HUES6 (cell line): ENCODE measurements at regions not wholly inside any gene's neighbourhood (a gene's known extent, or its start where the extent isn't known, plus 50 kb on each side); places are given as distances from the start of the nearest gene placed in this dataset.

Source experiments
- H3K27ac ChIP-seq: 2 replicates; pipeline ENCODE4 v1.7.0; 2013; ENCODE audit warnings: low read depth, mild to moderate bottlenecking, low read length, inconsistent platforms
- H3K27me3 ChIP-seq: 2 replicates; pipeline ENCODE4 v1.6.1; 2013; ENCODE audit warnings: low read length; ENCODE audit not compliant: control insufficient read depth, insufficient read depth
- H3K36me3 ChIP-seq: 2 replicates; pipeline ENCODE4 v1.6.1; 2013; ENCODE audit warnings: low read length; ENCODE audit not compliant: control insufficient read depth, insufficient read depth
- H3K4me1 ChIP-seq: 2 replicates; pipeline ENCODE4 v1.6.1; 2013; ENCODE audit warnings: low read length; ENCODE audit not compliant: control insufficient read depth, insufficient read depth
- H3K4me3 ChIP-seq: 2 replicates; pipeline ENCODE4 v1.5.1; 2013; ENCODE audit warnings: low read depth, low read length
- H3K9ac ChIP-seq: one replicate; pipeline ENCODE4 v1.6.1; 2013; ENCODE audit warnings: mild to moderate bottlenecking, low read length
- H3K9me3 ChIP-seq: 2 replicates; pipeline ENCODE4 v1.6.1; 2013; ENCODE audit warnings: low read depth, low read length; ENCODE audit not compliant: control insufficient read depth, insufficient read depth

DNA sequence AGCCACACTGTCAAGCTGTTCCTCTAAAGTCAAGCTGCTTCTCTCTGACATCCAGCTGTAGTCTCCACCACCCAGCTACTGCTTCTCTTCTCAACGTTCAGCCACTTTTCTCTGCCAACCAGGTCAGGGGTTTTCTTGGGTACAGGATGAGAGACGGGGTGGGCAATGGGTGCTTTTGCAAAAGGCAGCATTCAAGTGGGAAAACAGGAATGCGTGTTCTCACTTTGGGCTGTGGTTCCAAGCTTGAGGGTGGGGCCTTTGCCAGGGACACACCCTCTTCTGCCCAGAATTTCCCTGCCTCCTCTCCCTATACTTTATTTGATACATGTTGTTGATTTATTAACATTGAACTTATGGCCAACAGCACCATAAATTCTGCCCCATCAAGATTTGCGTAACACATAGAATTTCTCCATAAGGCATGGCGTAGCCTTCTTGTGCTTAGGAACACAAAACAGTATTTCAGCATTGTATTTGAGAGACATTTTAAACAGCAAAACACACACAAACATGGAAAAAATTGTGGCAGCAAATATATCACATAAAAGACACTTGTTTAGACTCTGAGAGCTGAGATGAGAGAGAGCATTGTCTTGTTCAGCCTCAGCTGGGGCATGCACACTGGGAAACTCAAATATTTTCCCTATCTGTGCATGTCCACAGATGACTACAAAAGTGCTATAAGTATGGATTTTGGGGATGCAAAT is 392.8 kb downstream of the SLITRK6 start:
- H3K36me3 ChIP-seq = no peaks in the 10 kb centered on the region
- H3K9ac ChIP-seq = no peak overlapping the region

DNA sequence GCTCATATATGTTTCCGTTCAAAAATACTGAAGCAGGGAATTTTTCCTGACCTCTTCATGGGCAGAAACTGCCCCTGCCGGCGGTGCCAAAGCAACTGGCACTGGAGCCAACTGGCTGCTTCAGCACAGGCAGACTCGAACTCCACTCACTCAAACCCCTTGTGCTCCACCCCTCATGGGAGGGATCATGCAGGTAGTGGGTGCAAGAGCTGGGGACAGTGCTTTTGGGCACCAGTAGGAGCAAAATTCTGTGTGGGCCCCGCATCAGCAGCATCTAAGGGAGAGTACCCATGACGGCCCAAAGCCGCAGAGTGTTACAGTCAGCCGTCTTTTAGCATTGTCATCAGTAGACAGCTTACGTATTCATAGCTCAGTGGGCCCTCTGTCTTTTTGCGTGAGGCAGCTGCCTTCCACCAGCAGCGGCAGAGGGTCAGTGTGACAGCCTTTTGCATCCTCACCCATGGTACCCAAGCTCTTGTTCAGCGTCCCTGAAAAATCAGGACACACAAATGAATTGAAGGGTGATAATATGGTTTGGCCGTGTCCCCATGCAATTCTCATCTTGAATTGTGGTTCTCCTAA is 393.8 kb downstream of the SLITRK6 start:
- no peak overlapping the region for H3K9ac ChIP-seq
- no peaks in the 10 kb centered on the region for H3K36me3 ChIP-seq
- H3K9me3 ChIP-seq = no peaks in the 10 kb centered on the region
- no peaks in the 10 kb centered on the region for H3K27me3 ChIP-seq
- H3K4me3 ChIP-seq = no peak overlapping the region
- H3K4me1 ChIP-seq = no peaks in the 10 kb centered on the region
- no peak overlapping the region for H3K27ac ChIP-seq

More for the DNA sequence above, 392.8 kb downstream of the SLITRK6 start:
- no peaks in the 10 kb centered on the region for H3K27me3 ChIP-seq
- no peak overlapping the region for H3K4me3 ChIP-seq
- H3K4me1 ChIP-seq = no peaks in the 10 kb centered on the region
- H3K9me3 ChIP-seq = no peaks in the 10 kb centered on the region
- H3K27ac ChIP-seq = no peak overlapping the region

DNA sequence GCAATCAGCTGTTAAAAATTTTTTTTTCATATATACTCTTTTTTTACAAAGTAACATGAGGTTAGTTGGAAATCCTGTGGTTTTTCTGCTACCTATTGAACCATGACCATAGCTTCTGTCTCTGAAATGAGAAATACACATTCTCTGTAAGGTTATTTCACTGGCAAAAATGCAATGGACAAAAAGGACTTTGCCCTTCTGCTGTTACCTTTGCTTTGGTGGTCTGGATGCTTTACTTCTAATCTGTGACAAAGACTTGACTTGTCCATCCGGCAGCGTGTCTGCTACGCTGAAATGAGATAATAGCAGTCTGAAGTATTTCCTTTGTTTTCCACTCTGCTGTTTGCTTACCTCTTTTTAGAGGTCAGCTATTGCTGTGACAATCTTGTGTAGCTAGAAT is 412.8 kb downstream of the SLITRK6 start:
- Histone ChIP-seq H3K9me3 (peaks cover 3% of the 10 kb centered on the region; the same call in 1 of the 2 replicates), H3K36me3 (no peaks in the 10 kb centered on the region), H3K9ac (no peak overlapping the region), H3K27me3 (no peaks in the 10 kb centered on the region), H3K4me3 (no peak overlapping the region), H3K4me1 (no peaks in the 10 kb centered on the region), H3K27ac (no peak overlapping the region; the same call in 1 of the 2 replicates)

DNA sequence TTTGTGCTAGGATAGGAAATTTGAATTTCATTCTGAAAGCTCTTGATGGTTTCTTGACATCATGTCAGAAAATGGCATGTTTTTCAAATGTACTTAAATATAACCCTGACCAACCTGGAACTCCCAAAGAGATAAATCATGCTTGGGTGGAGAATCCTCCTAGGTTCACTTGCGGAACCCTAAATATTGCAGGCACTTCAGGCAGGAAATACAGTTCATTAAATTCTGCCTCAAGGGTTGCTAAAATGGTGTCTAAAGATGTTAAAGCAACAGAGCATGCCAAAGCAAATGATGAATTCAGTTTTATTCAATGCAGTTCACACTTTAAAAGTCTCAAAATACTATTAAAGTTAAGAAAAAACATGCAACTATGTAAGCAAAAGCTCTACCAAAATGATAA is 415.9 kb downstream of the SLITRK6 start:
- Histone ChIP-seq H3K9ac (no peak overlapping the region), H3K27ac (no peak overlapping the region), H3K4me1 (no peaks in the 10 kb centered on the region), H3K4me3 (no peak overlapping the region), H3K9me3 (peaks cover 2% of the 10 kb centered on the region; the same call in 1 of the 2 replicates), H3K27me3 (no peaks in the 10 kb centered on the region), H3K36me3 (no peaks in the 10 kb centered on the region)

DNA sequence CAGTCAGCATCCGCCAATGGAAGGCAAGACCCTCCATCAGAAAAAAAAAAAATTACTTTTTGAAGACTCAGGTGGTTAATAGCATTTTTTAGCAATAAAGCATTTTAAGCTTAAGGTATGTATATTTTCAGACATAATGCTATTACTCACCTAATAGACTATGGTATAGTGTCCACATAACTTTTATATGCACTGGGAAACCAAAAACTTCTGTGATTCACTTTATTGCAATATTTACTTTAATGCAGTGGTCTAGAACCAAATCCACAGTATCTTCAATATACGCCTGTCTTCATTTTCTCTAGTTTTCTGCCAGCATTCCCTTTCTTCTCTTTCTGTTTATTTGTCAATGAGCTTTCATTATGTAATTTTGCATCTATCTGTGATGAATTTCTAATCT is 418.1 kb downstream of the SLITRK6 start:
- Histone ChIP-seq H3K27ac (no peak overlapping the region), H3K4me1 (no peaks in the 10 kb centered on the region), H3K9me3 (no peaks in the 10 kb centered on the region), H3K4me3 (no peak overlapping the region), H3K9ac (no peak overlapping the region), H3K27me3 (no peaks in the 10 kb centered on the region), H3K36me3 (no peaks in the 10 kb centered on the region)

DNA sequence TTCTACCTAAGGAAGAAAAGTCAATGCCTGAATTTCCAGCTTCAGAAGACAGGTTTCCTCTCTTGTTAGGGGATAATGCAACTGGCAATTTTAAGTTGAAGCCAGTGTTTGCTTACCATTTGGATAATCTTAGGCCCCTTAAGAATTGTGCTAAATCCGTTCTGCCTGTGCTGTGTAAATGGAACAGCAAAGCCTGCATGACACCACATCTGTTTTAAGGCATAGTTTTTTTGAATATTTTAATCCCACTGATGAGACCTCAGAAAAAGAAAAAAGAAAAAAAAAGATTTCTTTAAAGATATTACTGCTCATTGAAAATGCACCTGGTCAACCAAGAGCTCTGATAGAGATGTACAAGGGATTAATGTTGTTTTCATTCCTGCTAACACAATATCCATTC is 419.2 kb downstream of the SLITRK6 start:
- H3K36me3 ChIP-seq = no peaks in the 10 kb centered on the region
- no peak overlapping the region for H3K4me3 ChIP-seq
- H3K27ac ChIP-seq = no peak overlapping the region
- no peaks in the 10 kb centered on the region for H3K4me1 ChIP-seq
- H3K9ac ChIP-seq = no peak overlapping the region
- no peaks in the 10 kb centered on the region for H3K9me3 ChIP-seq
- no peaks in the 10 kb centered on the region for H3K27me3 ChIP-seq

DNA sequence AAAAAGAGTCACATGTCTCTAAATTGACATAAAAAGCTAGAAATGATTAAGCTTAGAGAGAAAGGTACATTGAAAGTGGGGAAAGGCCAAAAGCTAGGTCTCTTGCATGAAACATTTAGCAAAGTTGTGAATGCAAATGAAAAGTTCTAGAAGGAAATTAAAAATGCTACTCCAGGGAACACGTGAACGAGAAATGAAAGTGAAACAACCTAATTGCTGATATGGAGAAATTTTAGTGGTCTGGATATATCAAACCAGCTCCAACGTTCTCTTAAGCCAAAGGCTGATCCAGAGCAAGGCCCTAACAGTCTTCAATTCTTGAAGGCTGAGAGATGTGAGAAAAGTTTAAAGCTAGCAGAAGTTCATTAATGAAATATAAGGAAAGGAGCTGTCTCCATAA is 419.8 kb downstream of the SLITRK6 start:
- Histone ChIP-seq H3K36me3 (no peaks in the 10 kb centered on the region), H3K4me1 (no peaks in the 10 kb centered on the region), H3K9me3 (no peaks in the 10 kb centered on the region), H3K27ac (no peak overlapping the region), H3K4me3 (no peak overlapping the region), H3K9ac (no peak overlapping the region), H3K27me3 (no peaks in the 10 kb centered on the region)

DNA sequence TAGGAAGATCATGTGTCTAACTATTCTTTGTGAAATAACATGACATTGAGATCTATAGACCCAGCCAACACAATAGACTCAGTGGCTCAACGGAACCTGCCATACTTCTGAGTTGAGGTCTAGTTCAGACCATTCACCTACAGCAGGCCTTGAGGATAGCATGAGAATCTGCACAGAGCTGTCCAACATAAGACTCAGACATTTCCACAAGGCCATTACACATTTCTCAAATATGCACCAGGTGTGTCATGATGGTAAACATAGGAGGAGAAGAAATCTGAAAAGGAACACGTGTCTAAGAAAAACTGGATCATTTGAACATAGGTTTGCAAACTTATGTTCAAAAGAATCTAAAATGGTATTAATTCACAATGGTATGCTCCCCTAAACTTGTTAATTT is 421.4 kb downstream of the SLITRK6 start:
- H3K36me3 ChIP-seq = no peaks in the 10 kb centered on the region
- H3K9ac ChIP-seq = no peak overlapping the region
- no peaks in the 10 kb centered on the region for H3K27me3 ChIP-seq
- H3K27ac ChIP-seq = no peak overlapping the region
- H3K4me3 ChIP-seq = no peak overlapping the region
- H3K9me3 ChIP-seq = no peaks in the 10 kb centered on the region
- no peaks in the 10 kb centered on the region for H3K4me1 ChIP-seq

DNA sequence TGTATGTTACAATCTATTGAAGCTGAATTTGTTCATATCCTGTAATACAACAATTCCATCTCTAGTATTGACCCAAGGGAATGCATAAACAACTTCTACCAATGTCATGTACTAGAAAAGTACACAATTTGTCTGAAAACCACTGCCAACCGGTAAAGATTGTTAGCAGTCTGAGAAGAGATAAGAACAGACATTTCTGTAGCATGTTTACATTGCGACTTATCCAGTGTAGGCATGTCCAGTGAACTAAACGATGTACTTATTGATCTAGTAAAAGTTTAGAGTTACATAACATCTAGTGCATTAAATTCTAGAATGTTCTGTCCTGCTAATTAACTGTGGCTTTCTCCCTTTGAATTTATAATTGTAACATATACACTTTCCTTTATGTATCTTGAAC is 425.9 kb downstream of the SLITRK6 start:
- Histone ChIP-seq H3K4me3 (no peak overlapping the region), H3K9ac (no peak overlapping the region), H3K4me1 (no peaks in the 10 kb centered on the region), H3K9me3 (no peaks in the 10 kb centered on the region), H3K36me3 (no peaks in the 10 kb centered on the region), H3K27me3 (no peaks in the 10 kb centered on the region), H3K27ac (no peak overlapping the region)

DNA sequence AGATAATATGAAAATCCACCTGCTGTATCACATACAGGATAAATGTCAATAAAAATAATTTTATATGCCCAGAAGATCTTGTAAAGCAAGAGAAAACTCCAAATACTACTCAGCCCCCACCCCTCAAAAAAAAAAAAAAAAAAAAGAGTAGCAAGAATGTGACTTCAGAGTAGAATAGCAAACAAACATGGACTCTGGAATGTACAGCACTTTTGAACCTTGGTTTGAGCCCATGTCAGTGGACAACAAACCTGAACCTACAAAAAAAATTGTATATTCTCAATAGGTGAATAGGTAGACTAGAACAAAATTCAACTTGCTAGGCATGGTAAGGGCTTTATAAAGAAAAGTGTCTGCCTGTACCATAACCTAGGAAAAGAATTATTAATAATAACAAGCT is 428.0 kb downstream of the SLITRK6 start:
- no peak overlapping the region for H3K4me3 ChIP-seq
- no peaks in the 10 kb centered on the region for H3K36me3 ChIP-seq
- H3K9me3 ChIP-seq = no peaks in the 10 kb centered on the region
- no peaks in the 10 kb centered on the region for H3K27me3 ChIP-seq
- H3K9ac ChIP-seq = no peak overlapping the region
- H3K27ac ChIP-seq = no peak overlapping the region
- no peaks in the 10 kb centered on the region for H3K4me1 ChIP-seq

DNA sequence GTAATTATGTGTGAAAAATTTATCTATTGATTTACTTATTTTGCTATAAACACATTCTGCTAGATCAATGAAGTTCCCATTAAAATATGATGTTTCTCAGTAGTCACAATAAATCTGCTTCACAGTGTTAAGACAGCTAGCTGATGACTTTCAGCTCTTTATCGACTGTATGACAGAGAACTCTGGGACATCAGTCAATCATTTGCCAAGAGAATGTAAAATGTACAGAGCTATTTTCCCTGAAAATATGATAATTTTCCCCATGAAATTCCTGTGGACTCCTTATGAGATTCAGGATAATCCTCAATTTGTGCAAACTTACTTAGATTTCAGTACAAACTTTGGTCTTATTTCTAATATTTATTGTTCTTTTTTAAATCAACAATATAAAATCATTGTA is 430.5 kb downstream of the SLITRK6 start:
- Histone ChIP-seq H3K9me3 (no peaks in the 10 kb centered on the region), H3K4me1 (no peaks in the 10 kb centered on the region), H3K27me3 (no peaks in the 10 kb centered on the region), H3K9ac (no peak overlapping the region), H3K4me3 (no peak overlapping the region), H3K36me3 (no peaks in the 10 kb centered on the region), H3K27ac (no peak overlapping the region)
